K562 (cell line): ENCODE measurements at regions not wholly inside any gene's neighbourhood (a gene's known extent, or its start where the extent isn't known, plus 50 kb on each side); places are given as distances from the start of the nearest gene placed in this dataset.

Source experiments
- ATAC-seq: fragments of 200-7000 bp; cut with Tn5 transposase; 3 replicates; pipeline ENCODE4 v1.9.1; 2020; ENCODE audit warnings: moderate library complexity
- BruUV-seq: library from RNA; stranded (reverse); fragments of 400-500 nt; replicated peaks from 2 replicates; lab custom pipeline; 2021; lab: Mats Ljungman, UMichigan
- CTCF ChIA-PET: fragments of 300-600 bp; formaldehyde crosslinking; extraction: SDS; loops from one replicate; lab custom pipeline; 2021; ENCODE audit warnings: low intra/inter-chr PET ratio; lab: Yijun Ruan, JAX
- POLR2A ChIA-PET: fragments of 300-600, 350-650 bp; sonication (Branson Sonifier 250); formaldehyde crosslinking; extraction: SDS; loops from one replicate; lab custom pipeline; 2021; ENCODE audit warnings: antibody characterized with exemption, inconsistent platforms; lab: Yijun Ruan, JAX
- DNase-seq, 4 experiments: peaks; one replicate each; pipeline versions ENCODE4 v3.0.0 to v3.0.0-alpha.2; 2011 to 2018; ENCODE audit warnings: low spot score in 3 of 4, mixed read lengths in 3 of 4; ENCODE audit errors: extremely low read depth in 1 of 4
- FAIRE-seq: peaks from 2 replicates; lab custom pipeline; 2011; peaks lifted over from hg19 to GRCh38; lab: Jason Lieb, UNC
- H2AFZ ChIP-seq: 2 replicates; pipeline ENCODE4 v1.6.0; 2011; ENCODE audit warnings: low read depth, low read length, control low read depth, inconsistent platforms
- H3K27ac ChIP-seq: fragments of 200-600 bp; 3 replicates; pipeline ENCODE4 v1.8.0; 2011; ENCODE audit warnings: low read depth, mild to moderate bottlenecking, control low read depth, inconsistent platforms, low read length, moderate library complexity, mixed read lengths; ENCODE audit errors: extremely low read depth
- H3K27me3 ChIP-seq, 2 experiments: fragments of 300-600 bp in 1 of 2; 2 replicates in 1 of 2; 3 replicates in 1 of 2; pipeline versions ENCODE4 v1.6.0 to v1.8.0; 2011; ENCODE audit warnings: inconsistent platforms in 2 of 2, low read length in 2 of 2, mild to moderate bottlenecking in 1 of 2, mixed read lengths in 1 of 2, moderate library complexity in 1 of 2; ENCODE audit not compliant: control insufficient read depth in 2 of 2, insufficient read depth in 2 of 2
- H3K36me3 ChIP-seq: fragments of 300-600 bp; 3 replicates; pipeline ENCODE4 v1.8.0; 2011; ENCODE audit warnings: mild to moderate bottlenecking, low read length, inconsistent platforms; ENCODE audit not compliant: control insufficient read depth, insufficient read depth
- H3K4me1 ChIP-seq, 2 experiments: fragments of 200-600 bp in 1 of 2; replicated peaks in 1 of 2; 2 replicates in 1 of 2; 3 replicates in 1 of 2; pipeline versions ENCODE4 v1.5.1 to v1.8.0; 2011; ENCODE audit warnings: inconsistent platforms in 2 of 2, low read length in 2 of 2, mild to moderate bottlenecking in 1 of 2, mixed read lengths in 1 of 2, moderate library complexity in 1 of 2; ENCODE audit not compliant: control insufficient read depth in 2 of 2, insufficient read depth in 2 of 2
- H3K4me2 ChIP-seq: 2 replicates; pipeline ENCODE4 v1.6.1; 2011; ENCODE audit warnings: low read length, control low read depth, inconsistent platforms, mixed read lengths; ENCODE audit not compliant: insufficient read depth
- H3K4me3 ChIP-seq: fragments of 200-600 bp; sonication (generic), shearing (Covaris generic); 2 replicates; pipeline ENCODE4 v1.5.1; 2016; ENCODE audit warnings: control low read depth, inconsistent platforms
- H3K79me2 ChIP-seq: fragments of 200-600 bp; 3 replicates; pipeline ENCODE4 v1.8.0; 2011; ENCODE audit warnings: low read length, inconsistent platforms; ENCODE audit not compliant: control insufficient read depth, insufficient read depth
- H3K9ac ChIP-seq, 2 experiments: 2 replicates each; pipeline versions ENCODE4 v1.6.0 to v1.6.1; 2011; ENCODE audit warnings: low read depth in 2 of 2, low read length in 2 of 2, control low read depth in 1 of 2, inconsistent platforms in 1 of 2, mild to moderate bottlenecking in 1 of 2, mixed read lengths in 1 of 2; ENCODE audit not compliant: insufficient read depth in 1 of 2
- H3K9me1 ChIP-seq: one replicate; pipeline ENCODE4 v1.6.0; 2011; ENCODE audit warnings: inconsistent platforms, mild to moderate bottlenecking, low read length, moderate library complexity; ENCODE audit not compliant: control insufficient read depth, insufficient read depth
- H3K9me3 ChIP-seq: replicated peaks from 2 replicates; pipeline ENCODE4 v1.5.1; 2011; ENCODE audit warnings: low read depth, low read length, inconsistent platforms; ENCODE audit not compliant: control insufficient read depth, insufficient read depth
- H4K20me1 ChIP-seq: replicated peaks from 2 replicates; pipeline ENCODE4 v1.6.1; 2011; ENCODE audit warnings: low read length, inconsistent platforms, mixed read lengths; ENCODE audit not compliant: control insufficient read depth, insufficient read depth
- CHD2 ChIP-seq: IDR thresholded peaks from 2 replicates; pipeline ENCODE4 v1.6.1; 2011; ENCODE audit warnings: low read depth, low read length
- ELF2 ChIP-seq: fragments of 250-450 bp; sonication (Bioruptor Pico); IDR thresholded peaks from 2 replicates; pipeline ENCODE4 v1.5.0; 2021; ENCODE audit warnings: mild to moderate bottlenecking
- MIER1 ChIP-seq: fragments of 450-650 bp; IDR thresholded peaks from 2 replicates; pipeline ENCODE4 v1.6.1; 2016; ENCODE audit warnings: antibody characterized with exemption, mild to moderate bottlenecking, low read depth
- PHF21A ChIP-seq: fragments of 450-650 bp; IDR thresholded peaks from 2 replicates; pipeline ENCODE4 v1.6.1; 2017; ENCODE audit warnings: low read depth, borderline replicate concordance
- POLR3G ChIP-seq: IDR thresholded peaks from 2 replicates; pipeline ENCODE4 v1.6.1; 2011; ENCODE audit not compliant: insufficient read length, insufficient replicate concordance; ENCODE audit errors: extremely low read depth
- REST ChIP-seq, 2 experiments: fragments of 450-650 bp; formaldehyde crosslinking in 1 of 2; IDR thresholded peaks; 2 replicates each; pipeline versions ENCODE4 v1.4.0 to v1.6.1; 2014 to 2020; ENCODE audit warnings: mild to moderate bottlenecking in 2 of 2, borderline replicate concordance in 1 of 2, low read depth in 1 of 2
- RFX1 ChIP-seq: fragments of 450-650 bp; IDR thresholded peaks from 2 replicates; pipeline ENCODE4 v1.6.1; 2016; ENCODE audit warnings: mild to moderate bottlenecking, moderate library complexity
- ZFP1 ChIP-seq: fragments of 450-650 bp; formaldehyde crosslinking; IDR thresholded peaks from 2 replicates; pipeline ENCODE4 v1.4.0; 2020; ENCODE audit warnings: mild to moderate bottlenecking, mixed read lengths
- ZSCAN32 ChIP-seq: fragments of 450-650 bp; formaldehyde crosslinking; IDR thresholded peaks from 2 replicates; pipeline ENCODE4 v1.4.0; 2020; ENCODE audit warnings: mild to moderate bottlenecking, moderate library complexity
- WGBS: fragments of 100-300 bp; shearing (Covaris generic); methylation state at CpG from one replicate; pipeline ENCODE4 v1.1.6; 2016; ENCODE audit warnings: low coverage, mixed read lengths; ENCODE audit not compliant: insufficient coverage; ENCODE audit errors: missing lambda C conversion rate; 5-methylcytosine and 5-hydroxymethylcytosine counted together
- in situ Hi-C: fragments of 300-500 bp; cut with MboI; formaldehyde crosslinking; loops from 4 replicates; pipeline ENCODE4 v1.15.0; 2018; ENCODE audit warnings: inconsistent platforms, mixed read lengths
- intact Hi-C: fragments of 100-400 bp; cut with micrococcal nuclease; formaldehyde crosslinking; loops from 2 replicates; pipeline ENCODE4 v1.14.2; 2022

GRCh38 chr9:115212832-115213231 is 94.9 kb upstream of the TNC start:
- FAIRE-seq (no peak), DNase-seq (no peak), ATAC-seq (no peak)
- BruUV-seq = no TSS peak
- intact Hi-C loops (no loop called here), in situ Hi-C loops (no loop called here)
- POLR2A ChIA-PET = no interaction called here
- WGBS = 0% methylated on average over 3 of the region's 3 CpGs
- no peak overlapping the region for H2AFZ ChIP-seq
- H3K9me3 ChIP-seq = no peaks in the 10 kb centered on the region
- H3K27ac ChIP-seq = no peak overlapping the region
- TF ChIP-seq POLR3G = no peak
- no peak for TF ChIP-seq ZFP1
- TF ChIP-seq MIER1 = no peak
- TF ChIP-seq RFX1 = no peak
- no peaks in the 10 kb centered on the region for H3K79me2 ChIP-seq
- CTCF ChIA-PET = no interaction called here
- H3K4me3 ChIP-seq = no peak overlapping the region
- H3K27me3 ChIP-seq = no peaks in the 10 kb centered on the region
- H3K4me2 ChIP-seq = no peak overlapping the region
- H4K20me1 ChIP-seq = no peaks in the 10 kb centered on the region
- no peaks in the 10 kb centered on the region for H3K36me3 ChIP-seq
- no peak overlapping the region for H3K9ac ChIP-seq
- no peaks in the 10 kb centered on the region for H3K4me1 ChIP-seq
- no peaks in the 10 kb centered on the region for H3K9me1 ChIP-seq

GRCh38 chr9:115213818-115214334 is 95.9 kb upstream of the TNC start:
- Histone ChIP-seq H3K79me2 (no peaks in the 10 kb centered on the region), H3K4me1 (no peaks in the 10 kb centered on the region), H3K27ac (no peak overlapping the region), H3K9ac (no peak overlapping the region), H3K9me1 (no peaks in the 10 kb centered on the region), H3K4me2 (no peak overlapping the region), H4K20me1 (no peaks in the 10 kb centered on the region), H3K9me3 (no peaks in the 10 kb centered on the region), H3K36me3 (no peaks in the 10 kb centered on the region), H3K27me3 (no peaks in the 10 kb centered on the region), H3K4me3 (no peak overlapping the region), H2AFZ (no peak overlapping the region)
- FAIRE-seq (no peak), ATAC-seq (no peak), DNase-seq (no peak)
- ChIA-PET POLR2A (interaction anchor here (0.8 kb wide), 1 partner anchor 42 kb away, joined by 3 read pairs; no protein-coding TSS in a partner anchor), CTCF (no interaction called here)
- 0% methylated on average over 1 of the region's 2 CpGs for WGBS
- no TSS peak for BruUV-seq
- in situ Hi-C loops = no loop called here
- intact Hi-C loops = no loop called here
- TF ChIP-seq CHD2 = no peak
- TF ChIP-seq ELF2 = no peak
- TF ChIP-seq REST (IDR thresholded peaks at IDR 0.05; ENCODE audit: borderline replicate concordance) = no peak
- TF ChIP-seq REST (CRISPR knock-in tag; IDR thresholded peaks at IDR 0.05; ENCODE audit: low read depth) = no peak
- TF ChIP-seq PHF21A = no peak
- TF ChIP-seq ZSCAN32 = no peak
